ENCODE measurements at regions not wholly inside any gene's neighbourhood (a gene's known extent, or its start where the extent isn't known, plus 50 kb on each side); places are given as distances from the start of the nearest gene placed in this dataset.

DNA sequence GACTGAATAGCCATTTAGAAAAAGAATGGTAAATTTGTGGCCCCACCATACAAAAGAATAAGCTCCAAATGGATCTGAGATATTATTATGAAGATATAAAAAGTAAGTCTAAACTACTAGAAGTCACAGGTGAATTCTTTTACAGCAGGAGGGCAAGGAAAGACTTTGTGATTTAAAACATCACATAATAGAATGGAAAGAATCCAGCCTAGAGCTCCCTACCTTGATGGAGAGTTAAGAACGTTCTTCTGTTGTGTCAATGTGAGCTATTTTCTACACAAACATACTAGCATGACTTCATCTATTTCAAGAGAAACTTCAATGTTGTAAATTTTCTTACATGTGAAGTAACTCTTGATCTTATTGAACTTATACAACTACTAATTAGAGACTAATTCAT, 100.0 kb upstream of the NRSN1 start:
- DNase-seq (ENCODE audit: low read depth, low spot score): no peak
- TF ChIP-seq JUND (IDR thresholded peaks at IDR 0.05) (no peak), CBX3 (IDR thresholded peaks at IDR 0.05; ENCODE audit: low read depth) (no peak), ELF1 (IDR thresholded peaks at IDR 0.05; ENCODE audit: borderline replicate concordance, low read depth) (no peak), FOSL1 (IDR thresholded peaks at IDR 0.05; ENCODE audit: low read depth) (no peak), EGR1 (IDR thresholded peaks at IDR 0.05; ENCODE audit: low read depth) (no peak), RAD21 (IDR thresholded peaks at IDR 0.05; ENCODE audit: low read depth) (no peak), ZNF274 (IDR thresholded peaks at IDR 0.05; ENCODE audit: low read depth, low read length) (no peak)
- TF ChIP-seq, protein P1, sequence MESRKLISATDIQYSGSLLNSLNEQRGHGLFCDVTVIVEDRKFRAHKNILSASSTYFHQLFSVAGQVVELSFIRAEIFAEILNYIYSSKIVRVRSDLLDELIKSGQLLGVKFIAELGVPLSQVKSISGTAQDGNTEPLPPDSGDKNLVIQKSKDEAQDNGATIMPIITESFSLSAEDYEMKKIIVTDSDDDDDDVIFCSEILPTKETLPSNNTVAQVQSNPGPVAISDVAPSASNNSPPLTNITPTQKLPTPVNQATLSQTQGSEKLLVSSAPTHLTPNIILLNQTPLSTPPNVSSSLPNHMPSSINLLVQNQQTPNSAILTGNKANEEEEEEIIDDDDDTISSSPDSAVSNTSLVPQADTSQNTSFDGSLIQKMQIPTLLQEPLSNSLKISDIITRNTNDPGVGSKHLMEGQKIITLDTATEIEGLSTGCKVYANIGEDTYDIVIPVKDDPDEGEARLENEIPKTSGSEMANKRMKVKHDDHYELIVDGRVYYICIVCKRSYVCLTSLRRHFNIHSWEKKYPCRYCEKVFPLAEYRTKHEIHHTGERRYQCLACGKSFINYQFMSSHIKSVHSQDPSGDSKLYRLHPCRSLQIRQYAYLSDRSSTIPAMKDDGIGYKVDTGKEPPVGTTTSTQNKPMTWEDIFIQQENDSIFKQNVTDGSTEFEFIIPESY (IDR thresholded peaks at IDR 0.05; ENCODE audit: extremely low read depth, insufficient replicate concordance, low read length): no peak
- TF ChIP-seq, protein P2, sequence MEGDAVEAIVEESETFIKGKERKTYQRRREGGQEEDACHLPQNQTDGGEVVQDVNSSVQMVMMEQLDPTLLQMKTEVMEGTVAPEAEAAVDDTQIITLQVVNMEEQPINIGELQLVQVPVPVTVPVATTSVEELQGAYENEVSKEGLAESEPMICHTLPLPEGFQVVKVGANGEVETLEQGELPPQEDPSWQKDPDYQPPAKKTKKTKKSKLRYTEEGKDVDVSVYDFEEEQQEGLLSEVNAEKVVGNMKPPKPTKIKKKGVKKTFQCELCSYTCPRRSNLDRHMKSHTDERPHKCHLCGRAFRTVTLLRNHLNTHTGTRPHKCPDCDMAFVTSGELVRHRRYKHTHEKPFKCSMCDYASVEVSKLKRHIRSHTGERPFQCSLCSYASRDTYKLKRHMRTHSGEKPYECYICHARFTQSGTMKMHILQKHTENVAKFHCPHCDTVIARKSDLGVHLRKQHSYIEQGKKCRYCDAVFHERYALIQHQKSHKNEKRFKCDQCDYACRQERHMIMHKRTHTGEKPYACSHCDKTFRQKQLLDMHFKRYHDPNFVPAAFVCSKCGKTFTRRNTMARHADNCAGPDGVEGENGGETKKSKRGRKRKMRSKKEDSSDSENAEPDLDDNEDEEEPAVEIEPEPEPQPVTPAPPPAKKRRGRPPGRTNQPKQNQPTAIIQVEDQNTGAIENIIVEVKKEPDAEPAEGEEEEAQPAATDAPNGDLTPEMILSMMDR (IDR thresholded peaks at IDR 0.05 in 2 of 3, conservative IDR thresholded peaks at IDR 0.05 in 1 of 3; ENCODE audit: borderline replicate concordance in 1 of 3, insufficient read depth in 1 of 3, low read depth in 2 of 3, low read length in 2 of 3): no peak
- Histone ChIP-seq H3K36me3 (ENCODE audit: control insufficient read depth in 1 of 2, insufficient read depth in 2 of 2, low read length in 2 of 2) (no peaks in the 10 kb centered on the region), H4K20me1 (ENCODE audit: insufficient read depth) (no peaks in the 10 kb centered on the region), H3K9me2 (ENCODE audit: insufficient read depth) (no peaks in the 10 kb centered on the region), H3K27me3 (ENCODE audit: insufficient read depth, low read length) (no peaks in the 10 kb centered on the region), H3K9me3 (ENCODE audit: control insufficient read depth in 1 of 2, insufficient read depth in 1 of 2, low read depth in 1 of 2, low read length in 2 of 2) (no peaks in the 10 kb centered on the region; a peak in 1 of 4 replicates), H3K79me2 (ENCODE audit: insufficient read depth, low read length) (no peaks in the 10 kb centered on the region), H3K4me2 (ENCODE audit: low read length) (no peak overlapping the region), H2AFZ (ENCODE audit: low read depth, low read length, poor library complexity, severe bottlenecking) (no peak overlapping the region), H3K4me3 (replicated peaks in 1 of 2; ENCODE audit: low read depth in 1 of 2, low read length in 2 of 2) (no peak overlapping the region), H3K9ac (ENCODE audit: low read length) (no peak overlapping the region), H3K4me1 (ENCODE audit: control insufficient read depth in 1 of 2, insufficient read depth in 2 of 2, low read length in 2 of 2) (no peaks in the 10 kb centered on the region), H3K27ac (ENCODE audit: low read depth, low read length) (no peak overlapping the region)
- BruUV-seq (replicated peaks): no TSS peak
- POLR2A ChIA-PET: no interaction called here
- ATAC-seq: no peak
- RAD21 ChIA-PET (ENCODE audit: low non-redundant PET in 1 of 2, low total read pairs in 2 of 2, uncharacterized antibody in 2 of 2, unreplicated experiment in 2 of 2): no interaction called here
- CTCF ChIA-PET: no interaction called here
- intact Hi-C loops (cut with micrococcal nuclease): no loop called here
